Gastroesophageal sphincter (tissue), 3 donors: ENCODE measurements at regions not wholly inside any gene's neighbourhood (a gene's known extent, or its start where the extent isn't known, plus 50 kb on each side); places are given as distances from the start of the nearest gene placed in this dataset.

Source experiments
- CTCF ChIP-seq, 4 experiments: fragments of 200-600 bp in 2 of 4; fragments of 450-650 bp in 2 of 4; sonication (generic) in 1 of 4; IDR thresholded peaks; one replicate each; pipeline ENCODE4 v1.5.1; 2017 to 2019; ENCODE audit warnings: antibody characterized with exemption in 4 of 4, mild to moderate bottlenecking in 2 of 4, moderate library complexity in 2 of 4
- EP300 ChIP-seq: sonication (generic); formaldehyde crosslinking; IDR thresholded peaks from one replicate; pipeline ENCODE4 v1.6.1; 2017; ENCODE audit warnings: antibody characterized with exemption, mild to moderate bottlenecking

GRCh38 chr17:12328204-12328603, 307.5 kb downstream of the MAP2K4 start:
- no peak for TF ChIP-seq CTCF (IDR thresholded peaks at IDR 0.05)
- no peak for TF ChIP-seq EP300
